Ishikawa (cell line): ENCODE measurements at regions not wholly inside any gene's neighbourhood (a gene's known extent, or its start where the extent isn't known, plus 50 kb on each side); places are given as distances from the start of the nearest gene placed in this dataset.

Experiments used
- CREB1 ChIP-seq: IDR thresholded peaks from 2 replicates; pipeline ENCODE4 v1.6.1; 2012; ENCODE audit warnings: low read depth
- EGR1 ChIP-seq: IDR thresholded peaks from 2 replicates; pipeline ENCODE4 v1.6.1; 2012
- EP300 ChIP-seq: IDR thresholded peaks from 2 replicates; pipeline ENCODE4 v1.6.1; 2012; ENCODE audit warnings: borderline replicate concordance
- FOXM1 ChIP-seq: IDR thresholded peaks from 2 replicates; pipeline ENCODE4 v1.6.1; 2012; ENCODE audit warnings: low read depth, borderline replicate concordance
- MAX ChIP-seq: IDR thresholded peaks from 2 replicates; pipeline ENCODE4 v1.6.1; 2012
- NFIC ChIP-seq: IDR thresholded peaks from 2 replicates; pipeline ENCODE4 v1.6.1; 2012
- RAD21 ChIP-seq: IDR thresholded peaks from 2 replicates; pipeline ENCODE4 v1.6.1; 2012; ENCODE audit warnings: low read depth
- REST ChIP-seq: IDR thresholded peaks from 2 replicates; pipeline ENCODE4 v1.6.1; 2012; ENCODE audit warnings: low read depth, mild to moderate bottlenecking
- TAF1 ChIP-seq: IDR thresholded peaks from 2 replicates; pipeline ENCODE4 v1.6.1; 2012; ENCODE audit warnings: low read depth, mild to moderate bottlenecking
- TF ChIP-seq, protein P1 (sequence below): IDR thresholded peaks from 2 replicates; pipeline ENCODE4 v1.6.1; 2012

GRCh38 chr6:168369786-168370185 is 50.2 kb upstream of the DACT2 start:
- TF ChIP-seq NFIC (no peak), TAF1 (no peak), REST (no peak), CREB1 (no peak), EP300 (no peak), MAX (no peak), EGR1 (no peak), RAD21 (no peak), FOXM1 (no peak)
- TF ChIP-seq, protein P1, sequence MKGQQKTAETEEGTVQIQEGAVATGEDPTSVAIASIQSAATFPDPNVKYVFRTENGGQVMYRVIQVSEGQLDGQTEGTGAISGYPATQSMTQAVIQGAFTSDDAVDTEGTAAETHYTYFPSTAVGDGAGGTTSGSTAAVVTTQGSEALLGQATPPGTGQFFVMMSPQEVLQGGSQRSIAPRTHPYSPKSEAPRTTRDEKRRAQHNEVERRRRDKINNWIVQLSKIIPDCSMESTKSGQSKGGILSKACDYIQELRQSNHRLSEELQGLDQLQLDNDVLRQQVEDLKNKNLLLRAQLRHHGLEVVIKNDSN: no peak
